Lung (tissue), 11 donors: ENCODE measurements at regions not wholly inside any gene's neighbourhood (a gene's known extent, or its start where the extent isn't known, plus 50 kb on each side); places are given as distances from the start of the nearest gene placed in this dataset.
A peak's percentile ranks its signal among the peaks of the same experiment; 100 is the strongest.

Experiments
- ATAC-seq: fragments of 200-7000 bp; cut with Tn5 transposase; one replicate; pipeline ENCODE4 v1.9.1; 2020; ENCODE audit warnings: moderate number of reproducible peaks; ENCODE audit not compliant: insufficient read depth, low FRiP score
- DNase-seq, 3 donors: peaks; one replicate each; pipeline ENCODE4 v3.0.0-alpha.2; 2013 to 2017
- H3K27ac ChIP-seq, 2 donors: one replicate each; pipeline ENCODE4 v1.5.1; 2013; ENCODE audit warnings: mild to moderate bottlenecking in 2 of 2, moderate library complexity in 2 of 2, control low read depth in 1 of 2, inconsistent platforms in 1 of 2, low read depth in 1 of 2, low read length in 1 of 2
- H3K27me3 ChIP-seq, 3 donors: one replicate each; pipeline ENCODE4 v1.5.1; 2013; ENCODE audit warnings: low read length in 2 of 3; ENCODE audit not compliant: control insufficient read depth in 3 of 3, insufficient read depth in 3 of 3
- H3K36me3 ChIP-seq, 4 donors: one replicate each; pipeline ENCODE4 v1.5.1; 2013; ENCODE audit warnings: low read length in 4 of 4, mild to moderate bottlenecking in 1 of 4, moderate library complexity in 1 of 4; ENCODE audit not compliant: control insufficient read depth in 4 of 4, insufficient read depth in 4 of 4
- H3K4me1 ChIP-seq, 5 donors: one replicate each; pipeline ENCODE4 v1.5.1; 2013; ENCODE audit warnings: low read length in 5 of 5, mild to moderate bottlenecking in 2 of 5, moderate library complexity in 1 of 5; ENCODE audit not compliant: control insufficient read depth in 5 of 5, insufficient read depth in 5 of 5
- H3K4me3 ChIP-seq: one replicate; pipeline ENCODE4 v1.5.1; 2013; ENCODE audit warnings: mild to moderate bottlenecking, control low read depth, moderate library complexity
- H3K9ac ChIP-seq, 2 donors: one replicate each; pipeline ENCODE4 v1.5.1; 2013; ENCODE audit warnings: low read length in 2 of 2, control low read depth in 1 of 2; ENCODE audit not compliant: insufficient read depth in 1 of 2
- H3K9me3 ChIP-seq, 4 donors: one replicate each; pipeline ENCODE4 v1.5.1; 2013; ENCODE audit warnings: low read length in 3 of 4, mild to moderate bottlenecking in 1 of 4, moderate library complexity in 1 of 4; ENCODE audit not compliant: control insufficient read depth in 4 of 4, insufficient read depth in 3 of 4
- WGBS, 2 donors: extraction: QIAGEN DNeasy Blood & Tissue Kit; methylation state at CpG; one replicate each; pipeline ENCODE4 v1.1.7; 2013; 5-methylcytosine and 5-hydroxymethylcytosine counted together
- TF ChIP-seq, protein P1 (sequence below): IDR thresholded peaks from 2 replicates; pipeline ENCODE4 v1.5.1; 2012; ENCODE audit warnings: mild to moderate bottlenecking; ENCODE audit errors: control extremely low read depth, extremely low read depth
- donor health status: control.
- donor health status: control.
- donor health status: Bipolar disorder and iron deficiency.
- donor health status: healthy.
- donor health status: DM: yes; HTN: yes; CAD: no.

DNA sequence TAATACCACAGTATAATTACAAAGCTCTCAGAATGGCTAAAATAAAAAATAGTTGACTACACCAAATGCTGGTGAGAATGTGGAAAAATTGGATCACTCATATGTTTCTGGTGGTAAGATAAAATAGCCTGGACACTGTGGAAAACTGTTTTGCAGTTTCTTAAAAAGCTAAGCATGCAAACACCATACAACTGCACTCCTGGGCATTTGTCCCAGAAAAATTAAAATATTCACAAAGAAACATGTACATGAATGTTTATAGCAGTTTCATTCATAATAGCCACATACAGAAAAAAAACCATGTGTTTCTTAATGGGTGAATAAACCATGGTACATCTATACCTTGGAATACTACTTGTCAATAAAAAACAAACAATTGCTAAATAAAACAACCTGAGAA lies 172.9 kb downstream of the AHR start:
- H3K4me3 ChIP-seq = no peak overlapping the region
- H3K9me3 ChIP-seq = no peaks in the 10 kb centered on the region
- TF ChIP-seq, protein P1, sequence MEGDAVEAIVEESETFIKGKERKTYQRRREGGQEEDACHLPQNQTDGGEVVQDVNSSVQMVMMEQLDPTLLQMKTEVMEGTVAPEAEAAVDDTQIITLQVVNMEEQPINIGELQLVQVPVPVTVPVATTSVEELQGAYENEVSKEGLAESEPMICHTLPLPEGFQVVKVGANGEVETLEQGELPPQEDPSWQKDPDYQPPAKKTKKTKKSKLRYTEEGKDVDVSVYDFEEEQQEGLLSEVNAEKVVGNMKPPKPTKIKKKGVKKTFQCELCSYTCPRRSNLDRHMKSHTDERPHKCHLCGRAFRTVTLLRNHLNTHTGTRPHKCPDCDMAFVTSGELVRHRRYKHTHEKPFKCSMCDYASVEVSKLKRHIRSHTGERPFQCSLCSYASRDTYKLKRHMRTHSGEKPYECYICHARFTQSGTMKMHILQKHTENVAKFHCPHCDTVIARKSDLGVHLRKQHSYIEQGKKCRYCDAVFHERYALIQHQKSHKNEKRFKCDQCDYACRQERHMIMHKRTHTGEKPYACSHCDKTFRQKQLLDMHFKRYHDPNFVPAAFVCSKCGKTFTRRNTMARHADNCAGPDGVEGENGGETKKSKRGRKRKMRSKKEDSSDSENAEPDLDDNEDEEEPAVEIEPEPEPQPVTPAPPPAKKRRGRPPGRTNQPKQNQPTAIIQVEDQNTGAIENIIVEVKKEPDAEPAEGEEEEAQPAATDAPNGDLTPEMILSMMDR = no peak
- DNase-seq (peak in 1 of 3 donors; percentile 15), ATAC-seq (no peak)
- peaks cover 0 to 5% (median 0%) of the 10 kb centered on the region in 5 donors for H3K4me1 ChIP-seq
- no peaks in the 10 kb centered on the region for H3K27me3 ChIP-seq
- H3K9ac ChIP-seq = no peak overlapping the region
- no peaks in the 10 kb centered on the region for H3K36me3 ChIP-seq
- no peak overlapping the region for H3K27ac ChIP-seq

DNA sequence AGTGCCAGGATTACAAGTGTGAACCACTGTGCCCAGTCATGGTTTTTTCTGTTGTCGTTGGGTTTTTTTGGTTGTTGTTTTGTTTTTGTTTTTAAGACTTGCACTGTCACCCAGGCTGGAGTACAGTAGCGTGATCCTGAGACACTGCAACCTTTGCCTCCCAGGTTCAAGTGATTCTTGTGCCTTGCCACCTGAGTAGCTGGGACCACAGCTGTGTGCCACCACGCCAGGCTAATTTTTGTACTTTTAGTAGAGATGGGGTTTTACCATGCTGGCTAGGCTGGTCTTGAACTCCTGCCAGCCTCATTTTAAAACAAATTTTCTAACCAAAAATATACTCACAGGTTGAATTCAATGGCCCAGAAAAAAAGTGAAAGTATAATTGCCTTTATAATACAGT lies 174.1 kb downstream of the AHR start:
- H3K36me3 ChIP-seq = no peaks in the 10 kb centered on the region
- H3K9me3 ChIP-seq = no peaks in the 10 kb centered on the region
- WGBS, 2 donors = 91 to 93% methylated on average over 3 of the region's 3 CpGs
- ATAC-seq = no peak
- H3K4me1 ChIP-seq = no peaks in the 10 kb centered on the region
- H3K27me3 ChIP-seq = no peaks in the 10 kb centered on the region
- no peak overlapping the region for H3K4me3 ChIP-seq
- DNase-seq = no peak
- H3K9ac ChIP-seq = no peak overlapping the region
- H3K27ac ChIP-seq = no peak overlapping the region
- TF ChIP-seq, protein P1 = no peak

DNA sequence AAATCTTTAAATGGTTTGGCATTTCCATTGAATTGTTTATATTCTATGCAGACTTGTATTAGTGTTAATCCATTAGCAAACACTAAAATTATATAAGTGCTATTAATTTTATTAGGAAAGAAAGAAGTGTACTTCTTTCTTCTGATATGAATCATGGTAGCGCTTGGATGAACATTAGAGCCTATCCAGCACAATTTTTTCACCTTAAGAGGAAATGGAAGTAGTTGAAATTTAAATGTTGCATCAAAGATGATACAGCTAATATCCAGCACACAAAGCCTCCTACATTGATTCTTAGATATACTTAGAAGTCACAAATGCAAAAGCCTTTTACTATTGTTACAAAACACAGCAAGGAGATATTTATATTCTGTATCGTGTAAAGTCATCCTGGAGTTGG lies 174.5 kb downstream of the AHR start:
- TF ChIP-seq, protein P1 = no peak
- H3K27me3 ChIP-seq = no peaks in the 10 kb centered on the region
- no peak overlapping the region for H3K4me3 ChIP-seq
- H3K27ac ChIP-seq = no peak overlapping the region
- no peaks in the 10 kb centered on the region for H3K36me3 ChIP-seq
- 92 to 95% methylated on average over 2 of the region's 2 CpGs for WGBS, 2 donors
- DNase-seq (no peak), ATAC-seq (no peak)
- no peaks in the 10 kb centered on the region for H3K4me1 ChIP-seq
- H3K9ac ChIP-seq = no peak overlapping the region
- H3K9me3 ChIP-seq = no peaks in the 10 kb centered on the region

DNA sequence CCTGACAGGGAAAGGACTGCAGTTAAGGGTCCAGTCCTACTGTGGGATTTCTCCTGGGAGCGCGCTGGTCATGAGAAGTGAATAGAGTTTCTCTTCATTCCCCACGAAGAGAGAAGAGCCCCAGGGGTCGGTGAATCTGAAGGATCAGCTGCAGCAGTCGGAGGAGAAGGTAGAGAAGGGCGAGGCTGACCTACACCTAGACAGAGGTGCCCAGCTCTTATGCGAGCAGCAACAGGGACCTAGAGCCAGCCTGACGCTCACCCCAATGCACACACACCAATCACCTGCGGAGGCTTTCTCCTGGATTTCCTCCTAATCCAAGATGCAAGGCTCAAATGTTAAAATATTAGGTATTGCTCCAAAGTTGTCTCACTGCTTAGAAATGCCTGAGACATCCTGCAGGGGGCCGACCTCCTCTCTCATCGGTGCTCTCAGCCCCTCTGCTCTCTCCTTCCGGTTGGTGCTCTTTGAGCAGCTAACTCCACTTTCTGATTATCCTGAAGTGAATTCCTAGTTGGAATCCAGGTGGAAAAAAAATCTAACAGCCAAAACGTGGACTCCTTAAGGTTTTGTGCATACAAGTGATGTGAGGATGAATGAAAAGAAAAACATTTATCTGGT lies 176.4 kb downstream of the AHR start:
- Histone ChIP-seq H3K9ac (no peak overlapping the region), H3K27ac (no peak overlapping the region), H3K36me3 (no peaks in the 10 kb centered on the region), H3K27me3 (no peaks in the 10 kb centered on the region), H3K4me1 (no peaks in the 10 kb centered on the region), H3K4me3 (no peak overlapping the region), H3K9me3 (no peaks in the 10 kb centered on the region)
- DNase-seq = no peak
- WGBS, 2 donors = 91% methylated on average over 13 of the region's 13 CpGs
- no peak for ATAC-seq
- TF ChIP-seq, protein P1 = no peak
